ENCODE measurements at regions not wholly inside any gene's neighbourhood (a gene's known extent, or its start where the extent isn't known, plus 50 kb on each side); places are given as distances from the start of the nearest gene placed in this dataset.

DNA sequence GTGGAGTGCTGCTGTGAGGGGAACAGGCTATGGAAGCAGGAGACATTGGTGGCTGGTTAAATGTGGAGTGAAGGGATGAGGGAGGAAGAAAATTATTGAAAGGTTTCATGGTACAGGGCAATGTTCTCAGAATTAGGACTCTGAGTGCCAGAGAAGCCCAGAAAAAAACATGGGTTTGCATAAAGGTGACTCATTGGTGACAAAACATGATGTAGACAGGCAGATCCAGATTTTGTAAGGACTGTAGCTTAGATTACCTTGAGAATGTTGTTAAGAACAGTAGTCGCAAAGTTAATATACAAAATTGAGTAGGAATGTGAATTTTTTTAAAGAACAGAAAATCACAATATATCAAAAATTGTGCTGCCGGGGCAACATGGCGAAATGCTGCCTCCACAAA, 134.9 kb upstream of the ZNF438 start:
- H3K9me3 ChIP-seq (replicated peaks; ENCODE audit: control insufficient read depth, insufficient read depth, low read length) = no peaks in the 10 kb centered on the region
- no peak for FAIRE-seq
- ChIA-PET POLR2A (no interaction called here), CTCF (no interaction called here)
- TF ChIP-seq POLR2AphosphoS5 (IDR thresholded peaks at IDR 0.05; ENCODE audit: insufficient read depth, low read depth, low read length) (no peak), POLR2A (IDR thresholded peaks at IDR 0.05; ENCODE audit: low read depth, low read length) (no peak), GATA2 (IDR thresholded peaks at IDR 0.05; ENCODE audit: insufficient read depth, insufficient read length, low read depth, low read length) (no peak), MAX (IDR thresholded peaks at IDR 0.05; ENCODE audit: insufficient read depth, insufficient read length) (no peak), JUN (IDR thresholded peaks at IDR 0.05; ENCODE audit: borderline replicate concordance, insufficient read depth, insufficient read length, low read depth) (peak; percentile 10)
- H3K79me2 ChIP-seq (ENCODE audit: control insufficient read depth, insufficient read depth, low read length) = no peaks in the 10 kb centered on the region
- no peak overlapping the region for H3K27ac ChIP-seq (ENCODE audit: insufficient read depth, low read depth, low read length)
- dilution Hi-C loops (cut with MboI; ENCODE audit: extremely low pct_ligation_motif_present, low sequenced_read_pairs) (no loop called here), intact Hi-C loops (cut with micrococcal nuclease) (no loop called here)
- BruUV-seq (replicated peaks) = no TSS peak
- H3K27me3 ChIP-seq (ENCODE audit: control insufficient read depth in 2 of 2, insufficient read depth in 2 of 2, low read length in 2 of 2) = no peaks in the 10 kb centered on the region
- no peak overlapping the region for H3K4me2 ChIP-seq (ENCODE audit: insufficient read depth, low read length)
- H3K4me3 ChIP-seq (replicated peaks in 1 of 3; ENCODE audit: insufficient read depth in 1 of 3, low read depth in 1 of 3, low read length in 3 of 3) = no peak overlapping the region
- no peaks in the 10 kb centered on the region for H4K20me1 ChIP-seq (replicated peaks; ENCODE audit: control insufficient read depth, extremely low read depth, insufficient read depth, low read length)
- no peak overlapping the region for H2AFZ ChIP-seq (ENCODE audit: low read depth, low read length)
- H3K9me1 ChIP-seq (replicated peaks; ENCODE audit: control insufficient read depth, extremely low read depth, insufficient read depth, low read length) = no peaks in the 10 kb centered on the region
- H3K4me1 ChIP-seq (ENCODE audit: control insufficient read depth, extremely low read depth, insufficient read depth, low read length) = peaks cover 4% of the 10 kb centered on the region
- H3K36me3 ChIP-seq (ENCODE audit: control insufficient read depth in 2 of 2, extremely low read depth in 1 of 2, insufficient read depth in 2 of 2, low read length in 2 of 2) = no peaks in the 10 kb centered on the region
- DNase-seq (ENCODE audit: low read depth, low spot score) = no peak
- no peak overlapping the region for H3K9ac ChIP-seq (replicated peaks; ENCODE audit: extremely low read depth, insufficient read depth, low read length)

DNA sequence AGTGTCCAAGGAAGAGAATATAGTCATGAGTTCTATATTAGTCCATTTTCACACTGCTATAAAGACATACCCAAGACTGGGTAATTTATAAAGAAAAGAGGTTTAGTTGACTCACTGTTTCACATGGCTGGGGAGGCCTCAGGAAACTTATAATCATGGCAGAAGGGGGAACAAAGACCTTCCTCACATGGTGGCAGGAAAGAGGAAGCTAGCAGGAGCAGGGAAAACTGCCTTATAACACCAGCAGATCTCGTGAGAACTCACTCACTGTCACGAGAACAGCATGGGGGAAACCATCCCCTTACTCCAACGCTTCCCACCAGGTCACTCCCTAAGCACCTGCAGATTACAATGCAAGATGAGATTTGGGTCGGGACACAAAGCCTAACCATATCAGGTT, 139.0 kb upstream of the ZNF438 start:
- H3K36me3 ChIP-seq (ENCODE audit: control insufficient read depth in 2 of 2, extremely low read depth in 1 of 2, insufficient read depth in 2 of 2, low read length in 2 of 2) = no peaks in the 10 kb centered on the region
- no peak overlapping the region for H3K9ac ChIP-seq (replicated peaks; ENCODE audit: extremely low read depth, insufficient read depth, low read length)
- TF ChIP-seq, protein P1, sequence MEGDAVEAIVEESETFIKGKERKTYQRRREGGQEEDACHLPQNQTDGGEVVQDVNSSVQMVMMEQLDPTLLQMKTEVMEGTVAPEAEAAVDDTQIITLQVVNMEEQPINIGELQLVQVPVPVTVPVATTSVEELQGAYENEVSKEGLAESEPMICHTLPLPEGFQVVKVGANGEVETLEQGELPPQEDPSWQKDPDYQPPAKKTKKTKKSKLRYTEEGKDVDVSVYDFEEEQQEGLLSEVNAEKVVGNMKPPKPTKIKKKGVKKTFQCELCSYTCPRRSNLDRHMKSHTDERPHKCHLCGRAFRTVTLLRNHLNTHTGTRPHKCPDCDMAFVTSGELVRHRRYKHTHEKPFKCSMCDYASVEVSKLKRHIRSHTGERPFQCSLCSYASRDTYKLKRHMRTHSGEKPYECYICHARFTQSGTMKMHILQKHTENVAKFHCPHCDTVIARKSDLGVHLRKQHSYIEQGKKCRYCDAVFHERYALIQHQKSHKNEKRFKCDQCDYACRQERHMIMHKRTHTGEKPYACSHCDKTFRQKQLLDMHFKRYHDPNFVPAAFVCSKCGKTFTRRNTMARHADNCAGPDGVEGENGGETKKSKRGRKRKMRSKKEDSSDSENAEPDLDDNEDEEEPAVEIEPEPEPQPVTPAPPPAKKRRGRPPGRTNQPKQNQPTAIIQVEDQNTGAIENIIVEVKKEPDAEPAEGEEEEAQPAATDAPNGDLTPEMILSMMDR (IDR thresholded peaks at IDR 0.05; ENCODE audit: extremely low read depth in 1 of 2, insufficient read depth in 1 of 2, low read depth in 1 of 2, low read length in 2 of 2) = no peak
- no peak for TF ChIP-seq EZH2 (IDR thresholded peaks at IDR 0.05; ENCODE audit: borderline replicate concordance, low read depth, low read length, severe bottlenecking)
- TF ChIP-seq MYC (IDR thresholded peaks at IDR 0.05; ENCODE audit: low read depth, low read length) = no peak
- TF ChIP-seq GATA2 (IDR thresholded peaks at IDR 0.05; ENCODE audit: insufficient read depth, insufficient read length, low read depth, low read length) = no peak
- no peak for TF ChIP-seq JUN (IDR thresholded peaks at IDR 0.05; ENCODE audit: borderline replicate concordance, insufficient read depth, insufficient read length, low read depth)
- no peak for TF ChIP-seq FOS (IDR thresholded peaks at IDR 0.05; ENCODE audit: borderline replicate concordance, insufficient read depth, low read length)
- TF ChIP-seq MAX (IDR thresholded peaks at IDR 0.05; ENCODE audit: insufficient read depth, insufficient read length) = no peak
- TF ChIP-seq POLR2A (IDR thresholded peaks at IDR 0.05; ENCODE audit: low read depth, low read length) = no peak
- TF ChIP-seq POLR2AphosphoS5 (IDR thresholded peaks at IDR 0.05; ENCODE audit: insufficient read depth, low read depth, low read length) = no peak
- H3K4me3 ChIP-seq (replicated peaks in 1 of 3; ENCODE audit: insufficient read depth in 1 of 3, low read depth in 1 of 3, low read length in 3 of 3) = no peak overlapping the region
- no peak overlapping the region for H3K4me2 ChIP-seq (ENCODE audit: insufficient read depth, low read length)
- H2AFZ ChIP-seq (ENCODE audit: low read depth, low read length) = no peak overlapping the region
- POLR2A ChIA-PET = no interaction called here
- intact Hi-C loops (cut with micrococcal nuclease) = no loop called here
- no peaks in the 10 kb centered on the region for H3K27me3 ChIP-seq (ENCODE audit: control insufficient read depth in 2 of 2, insufficient read depth in 2 of 2, low read length in 2 of 2)
- BruUV-seq (replicated peaks) = no TSS peak
- no peak overlapping the region for H3K27ac ChIP-seq (ENCODE audit: insufficient read depth, low read depth, low read length)
- peaks cover 2% of the 10 kb centered on the region for H3K9me3 ChIP-seq (replicated peaks; ENCODE audit: control insufficient read depth, insufficient read depth, low read length)
- no peaks in the 10 kb centered on the region for H4K20me1 ChIP-seq (replicated peaks; ENCODE audit: control insufficient read depth, extremely low read depth, insufficient read depth, low read length)
- FAIRE-seq = no peak
- CTCF ChIA-PET = no interaction called here
- H3K4me1 ChIP-seq (ENCODE audit: control insufficient read depth, extremely low read depth, insufficient read depth, low read length) = no peaks in the 10 kb centered on the region
- no peaks in the 10 kb centered on the region for H3K9me1 ChIP-seq (replicated peaks; ENCODE audit: control insufficient read depth, extremely low read depth, insufficient read depth, low read length)
- H3K79me2 ChIP-seq (ENCODE audit: control insufficient read depth, insufficient read depth, low read length) = no peaks in the 10 kb centered on the region
- DNase-seq (ENCODE audit: low read depth, low spot score) = no peak
- dilution Hi-C loops (cut with MboI; ENCODE audit: extremely low pct_ligation_motif_present, low sequenced_read_pairs) = no loop called here
